ENCODE measurements at regions not wholly inside any gene's neighbourhood (a gene's known extent, or its start where the extent isn't known, plus 50 kb on each side); places are given as distances from the start of the nearest gene placed in this dataset.

- H3K4me3 ChIP-seq (ENCODE audit: low read depth, poor library complexity, severe bottlenecking): no peak overlapping the region
- intact Hi-C loops (cut with DNase I; ENCODE audit: low total_unique reads): no loop called here
- DNase-seq (ENCODE audit: low spot score in 2 of 2): no peak
- TF ChIP-seq CTCF (IDR thresholded peaks at IDR 0.05): no peak
- TF ChIP-seq POLR2A (IDR thresholded peaks at IDR 0.05): no peak
These were observed 275.9 kb downstream of the CDH20 start for GRCh38 chr18:61609131-61609530.

GRCh38 chr18:61608316-61608715 is 275.1 kb downstream of the CDH20 start:
- no peak for DNase-seq (ENCODE audit: low spot score in 2 of 2)
- intact Hi-C loops (cut with DNase I; ENCODE audit: low total_unique reads): no loop called here
- 65 to 73% methylated on average over 1 of the region's 1 CpG for WGBS, 2 donors
- H3K4me3 ChIP-seq (ENCODE audit: low read depth, poor library complexity, severe bottlenecking): no peak overlapping the region
- TF ChIP-seq CTCF (IDR thresholded peaks at IDR 0.05): no peak
- TF ChIP-seq POLR2A (IDR thresholded peaks at IDR 0.05): no peak

GRCh38 chr18:61607867-61608266 is 274.6 kb downstream of the CDH20 start:
- intact Hi-C loops (cut with DNase I; ENCODE audit: low total_unique reads): no loop called here
- no peak for TF ChIP-seq POLR2A (IDR thresholded peaks at IDR 0.05)
- TF ChIP-seq CTCF (IDR thresholded peaks at IDR 0.05): no peak
- H3K4me3 ChIP-seq (ENCODE audit: low read depth, poor library complexity, severe bottlenecking): no peak overlapping the region
- 83 to 91% methylated on average over 2 of the region's 2 CpGs for WGBS, 2 donors
- DNase-seq (ENCODE audit: low spot score in 2 of 2): no peak

- WGBS, 2 donors: 0 to 3% methylated on average over 5 of the region's 5 CpGs
- TF ChIP-seq POLR2A (IDR thresholded peaks at IDR 0.05): no peak
- TF ChIP-seq CTCF (IDR thresholded peaks at IDR 0.05): no peak
- H3K4me3 ChIP-seq (ENCODE audit: low read depth, poor library complexity, severe bottlenecking): peak overlapping the region; percentile 9
- DNase-seq (ENCODE audit: low spot score in 2 of 2): peak; percentile 80 to 94
- intact Hi-C loops (cut with DNase I; ENCODE audit: low total_unique reads): no loop called here
These were observed 273.5 kb downstream of the CDH20 start for GRCh38 chr18:61606759-61607158.

- no peak for TF ChIP-seq POLR2A (IDR thresholded peaks at IDR 0.05)
- TF ChIP-seq CTCF (IDR thresholded peaks at IDR 0.05): no peak
- DNase-seq (ENCODE audit: low spot score in 2 of 2): peak; percentile 34 to 84
These were observed 272.9 kb downstream of the CDH20 start for GRCh38 chr18:61606068-61606660.

More at GRCh38 chr18:61606068-61606660, 272.9 kb downstream of the CDH20 start:
- intact Hi-C loops (cut with DNase I; ENCODE audit: low total_unique reads): no loop called here
- WGBS, 2 donors: 13 to 22% methylated on average over 17 of the region's 17 CpGs
- H3K4me3 ChIP-seq (ENCODE audit: low read depth, poor library complexity, severe bottlenecking): peak overlapping the region; percentile 9
